SKM-1 (cell line): ENCODE measurements at regions not wholly inside any gene's neighbourhood (a gene's known extent, or its start where the extent isn't known, plus 50 kb on each side); places are given as distances from the start of the nearest gene placed in this dataset.

ENCODE experiments used
- DNase-seq: peaks from one replicate; lab custom pipeline; 2025; ENCODE audit not compliant: unreplicated experiment; lab: John Stamatoyannopoulos, UW

- DNase-seq: no peak
These were observed 243.7 kb upstream of the BMPER start for GRCh38 chr7:33661430-33662160.

DNA sequence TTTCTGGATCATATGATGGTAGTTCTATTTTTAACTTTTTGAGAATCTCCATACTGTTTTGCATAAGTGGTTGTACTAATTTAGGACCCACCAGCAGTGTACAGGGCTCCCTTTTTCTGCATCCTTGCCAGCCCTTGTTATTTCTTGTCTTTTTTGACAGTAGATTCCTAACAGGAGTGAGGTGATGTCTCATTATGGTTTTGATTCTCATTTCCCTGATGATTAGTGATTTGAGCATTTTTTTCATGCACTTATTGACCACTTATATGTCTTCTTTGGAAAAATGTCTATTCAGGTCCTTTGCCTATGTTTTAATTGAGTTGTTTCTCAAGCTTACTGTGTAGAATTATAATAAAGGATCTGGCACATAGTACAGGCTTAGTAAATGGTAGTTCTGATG, 238.8 kb upstream of the BMPER start:
- no peak for DNase-seq

- DNase-seq: no peak
These were observed 238.1 kb upstream of the BMPER start for GRCh38 chr7:33667196-33667595.

DNA sequence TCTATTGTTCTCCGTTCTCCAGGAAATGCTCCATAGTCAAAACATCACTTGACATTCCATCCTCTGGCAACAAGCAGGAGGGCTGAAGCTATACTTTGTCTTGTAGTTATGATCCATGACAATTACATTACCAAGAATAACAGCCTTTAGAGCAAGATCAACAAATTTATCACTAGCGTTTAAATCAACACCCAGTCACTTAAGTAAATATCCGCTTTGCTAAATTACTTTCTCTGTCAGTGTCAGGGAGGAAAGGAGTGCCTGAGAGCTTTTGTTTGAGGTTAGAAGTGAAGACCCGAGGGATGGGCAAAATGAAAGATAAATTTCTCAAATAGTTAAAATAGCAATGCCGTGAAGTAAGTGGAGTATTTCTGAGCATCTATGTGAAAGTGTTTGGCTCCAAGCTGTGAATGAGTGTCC, 236.1 kb upstream of the BMPER start:
- DNase-seq: no peak

GRCh38 chr7:33671531-33672262, 233.6 kb upstream of the BMPER start:
- no peak for DNase-seq

DNA sequence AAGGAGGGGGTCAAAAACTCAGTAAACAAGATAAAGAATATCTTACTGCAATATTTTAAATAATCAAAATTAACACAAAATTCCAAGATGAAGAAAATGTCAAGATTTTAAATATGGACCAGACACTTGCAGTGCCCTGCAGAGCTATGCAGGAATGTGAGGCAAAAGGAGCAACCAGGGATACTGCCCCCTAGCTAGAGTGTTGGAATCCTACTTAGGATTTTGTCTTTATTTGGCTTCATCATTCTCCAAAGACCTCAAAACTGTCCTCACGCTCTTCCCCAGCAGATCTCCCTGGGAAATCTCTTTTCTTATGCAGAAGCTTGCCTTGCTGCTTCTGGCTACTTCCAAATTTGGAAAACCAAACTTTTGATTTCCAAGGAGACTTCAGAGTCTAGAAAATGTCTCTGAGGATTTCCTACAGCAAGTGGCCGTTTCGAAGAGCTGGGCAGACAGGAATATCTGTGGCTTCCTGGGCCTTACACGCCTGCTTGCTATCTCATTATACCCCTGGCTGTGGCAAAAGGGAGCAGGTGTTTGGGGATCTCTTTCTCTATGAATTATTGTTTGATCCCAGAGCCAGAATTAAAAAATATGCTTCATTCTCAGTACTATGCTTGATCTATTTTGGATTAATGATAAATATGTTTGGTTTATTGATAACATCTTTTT, 232.2 kb upstream of the BMPER start:
- DNase-seq: no peak

DNA sequence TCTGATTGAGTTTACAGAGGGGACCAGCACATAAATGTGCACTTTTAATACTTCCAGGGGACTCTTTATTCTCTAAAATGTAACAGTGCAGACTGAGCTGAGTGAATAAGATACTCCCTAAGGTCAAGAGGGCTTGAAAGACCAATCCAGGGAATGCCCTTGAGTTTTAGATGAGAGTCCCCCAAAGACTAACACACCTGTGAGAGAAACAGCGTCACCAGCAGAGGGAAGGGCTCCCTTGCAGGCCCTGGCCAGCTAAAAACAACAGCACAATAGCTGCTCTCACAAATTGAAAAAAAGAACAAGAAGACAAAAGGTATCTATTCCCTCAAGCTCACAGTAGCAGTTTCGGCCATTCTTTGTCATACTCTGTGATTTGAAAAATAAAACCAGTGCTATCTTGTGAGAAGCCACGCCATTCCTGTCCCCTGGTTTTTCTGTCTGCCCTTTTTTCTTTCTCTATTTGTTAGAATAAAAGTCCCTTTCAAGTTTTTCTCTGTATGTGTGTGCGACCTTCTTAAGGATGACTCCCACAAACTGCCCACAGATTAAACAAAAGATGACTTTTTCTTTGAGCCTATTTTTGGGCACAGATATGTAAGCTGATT, 230.4 kb upstream of the BMPER start:
- DNase-seq: no peak

GRCh38 chr7:33677556-33677955, 227.8 kb upstream of the BMPER start:
- no peak for DNase-seq

- DNase-seq: no peak
These were observed 226.6 kb upstream of the BMPER start for GRCh38 chr7:33678569-33679335.

DNA sequence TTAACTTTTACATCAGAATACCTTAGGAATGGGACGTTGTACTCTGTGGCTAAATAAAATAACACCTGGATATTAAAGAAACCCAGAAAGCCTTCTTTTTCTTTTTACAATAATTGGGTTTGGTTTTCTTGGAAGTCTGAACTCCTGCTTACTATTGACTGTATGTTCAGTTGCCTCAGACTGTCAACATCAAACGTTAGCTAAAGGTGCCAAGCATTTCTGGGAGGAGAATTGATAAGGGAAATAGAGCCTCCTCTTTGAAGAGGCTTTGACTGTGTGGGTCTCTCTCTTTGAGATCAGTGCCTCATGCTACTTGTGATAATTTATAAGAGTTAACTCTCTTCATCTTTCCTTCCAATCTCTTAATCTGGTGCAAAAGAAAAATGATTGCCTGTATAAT, 224.7 kb upstream of the BMPER start:
- DNase-seq: no peak

DNA sequence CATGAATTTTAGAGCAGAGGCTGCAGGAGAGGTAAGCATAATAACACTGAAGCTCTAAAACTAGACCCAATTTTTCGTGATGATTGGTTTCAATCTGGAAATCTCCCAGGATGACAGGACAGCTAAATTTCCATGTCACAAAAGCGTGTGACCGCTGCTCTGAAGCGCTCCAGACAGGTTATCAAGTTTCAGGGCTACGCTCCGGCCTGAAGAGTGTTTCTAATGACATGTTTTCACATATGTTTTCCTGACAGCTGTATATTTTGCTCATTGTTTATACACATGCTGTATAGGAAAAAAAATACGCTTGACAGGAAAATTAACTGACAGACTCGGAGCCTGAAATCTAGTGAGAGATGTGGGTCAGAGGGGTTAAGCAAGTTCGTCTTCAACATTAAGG, 219.8 kb upstream of the BMPER start:
- no peak for DNase-seq

DNA sequence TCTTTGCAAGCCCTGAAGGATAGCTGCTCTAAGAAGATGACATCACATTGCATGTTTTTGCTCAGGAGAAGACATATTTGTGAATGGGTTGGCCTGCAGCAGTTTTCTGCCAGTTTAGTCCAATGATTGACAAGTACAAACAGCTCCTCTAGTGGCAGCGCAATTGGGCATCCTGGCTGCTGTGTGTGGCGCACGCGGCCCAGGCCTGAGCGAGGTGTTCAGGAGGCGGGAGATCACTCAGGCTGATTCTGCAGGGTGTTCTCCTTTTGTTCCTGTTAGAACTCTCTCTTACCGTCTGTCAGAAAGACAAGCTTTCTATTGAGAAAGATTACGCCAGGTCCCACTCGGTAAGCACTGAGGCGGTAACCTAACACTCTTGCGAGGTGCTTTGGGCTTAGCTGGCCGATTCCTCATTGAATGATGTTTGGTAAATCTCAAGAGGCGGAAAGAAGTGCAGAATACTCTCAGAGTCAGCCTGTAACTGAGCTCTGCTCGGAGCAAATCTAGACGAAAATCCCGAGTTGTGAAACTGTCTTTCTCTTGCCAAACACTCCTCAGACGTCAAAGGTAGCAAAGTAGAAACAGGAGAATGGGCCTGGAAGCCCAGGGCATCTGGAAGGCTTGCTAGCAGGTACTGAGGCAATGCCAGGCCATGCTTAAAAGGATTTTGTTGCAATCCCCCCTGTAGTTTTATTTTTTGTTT, 219.2 kb upstream of the BMPER start:
- no peak for DNase-seq

GRCh38 chr7:33687625-33688024, 217.7 kb upstream of the BMPER start:
- no peak for DNase-seq

- no peak for DNase-seq
These were observed 214.2 kb upstream of the BMPER start for GRCh38 chr7:33691180-33691579.

DNA sequence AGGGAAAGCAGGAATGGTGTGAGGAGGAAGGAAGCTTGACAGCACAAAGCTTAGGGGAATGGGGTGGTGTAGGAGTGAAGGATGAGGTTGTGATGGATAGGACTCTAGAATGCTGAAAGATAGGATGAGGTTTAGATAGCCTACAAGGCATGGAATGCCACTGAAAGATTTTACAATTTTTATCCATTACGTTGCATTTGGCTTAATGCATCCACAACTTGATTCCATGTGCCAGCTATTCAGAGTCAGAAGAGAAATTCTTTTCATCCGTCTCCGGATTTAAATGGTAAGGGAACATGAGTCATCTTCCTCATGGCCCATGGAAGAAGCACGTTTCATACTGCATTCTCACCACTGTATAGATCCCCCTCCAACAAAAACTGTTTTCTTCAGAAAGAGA, 212.4 kb upstream of the BMPER start:
- DNase-seq: no peak

DNA sequence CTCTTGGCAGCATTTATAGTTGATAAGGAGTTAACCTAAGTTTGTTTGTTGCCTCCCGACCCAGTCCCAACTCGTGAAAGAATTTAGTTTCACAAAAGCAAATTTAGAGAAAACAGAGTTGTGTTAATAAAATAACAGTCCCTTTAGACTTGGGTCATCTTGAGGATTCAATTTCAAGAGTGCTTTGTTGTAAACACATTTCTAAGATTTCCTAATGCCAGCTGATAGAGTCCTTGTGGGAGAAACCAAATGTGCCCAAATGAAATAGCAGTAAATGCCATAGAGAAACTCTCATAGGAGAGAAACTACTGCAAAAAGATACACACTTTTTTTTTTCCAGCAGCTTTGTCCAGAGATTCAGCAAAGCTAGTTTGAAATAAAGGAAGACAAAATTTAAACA, 211.3 kb upstream of the BMPER start:
- DNase-seq: no peak

GRCh38 chr7:33697616-33698015, 207.7 kb upstream of the BMPER start:
- DNase-seq: no peak

- DNase-seq: no peak
These were observed 207.3 kb upstream of the BMPER start for GRCh38 chr7:33698041-33698440.

DNA sequence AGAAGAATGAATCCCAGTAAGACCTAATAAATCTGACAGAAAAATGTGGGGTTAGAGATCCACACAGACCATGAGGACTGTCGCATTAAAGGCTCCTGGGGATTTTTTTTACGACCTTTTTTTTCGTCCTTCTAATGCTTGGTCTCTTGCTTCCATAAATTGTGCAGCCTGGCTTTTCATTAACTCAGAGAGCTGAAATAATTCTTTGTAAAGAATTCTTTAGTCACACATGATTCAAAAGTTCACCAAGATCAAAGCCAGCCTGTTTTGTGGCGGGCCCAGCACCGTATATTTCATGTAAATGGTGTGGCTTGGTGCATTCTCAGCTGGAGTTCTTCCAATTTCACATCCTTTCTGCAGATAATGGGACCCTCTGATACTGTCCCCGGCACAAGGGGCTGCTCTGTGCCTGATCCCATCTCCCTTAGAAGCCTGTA, 206.6 kb upstream of the BMPER start:
- no peak for DNase-seq
